DOHH2 (cell line): ENCODE measurements at regions not wholly inside any gene's neighbourhood (a gene's known extent, or its start where the extent isn't known, plus 50 kb on each side); places are given as distances from the start of the nearest gene placed in this dataset.

ENCODE experiments used
- EZH2phosphoT487 ChIP-seq: fragments of 200-600 bp; sonication (generic); IDR thresholded peaks from 2 replicates; pipeline ENCODE4 v1.6.1; 2017; ENCODE audit warnings: borderline replicate concordance, mild to moderate bottlenecking, antibody characterized with exemption, low read length, moderate library complexity, mixed read lengths
- TF ChIP-seq, protein P1 (sequence below): fragments of 200-600 bp; sonication (generic); IDR thresholded peaks from one replicate; pipeline ENCODE4 v1.5.1; 2014; ENCODE audit warnings: antibody characterized with exemption, mild to moderate bottlenecking, low read depth, low read length; ENCODE audit not compliant: poor library complexity, severe bottlenecking

DNA sequence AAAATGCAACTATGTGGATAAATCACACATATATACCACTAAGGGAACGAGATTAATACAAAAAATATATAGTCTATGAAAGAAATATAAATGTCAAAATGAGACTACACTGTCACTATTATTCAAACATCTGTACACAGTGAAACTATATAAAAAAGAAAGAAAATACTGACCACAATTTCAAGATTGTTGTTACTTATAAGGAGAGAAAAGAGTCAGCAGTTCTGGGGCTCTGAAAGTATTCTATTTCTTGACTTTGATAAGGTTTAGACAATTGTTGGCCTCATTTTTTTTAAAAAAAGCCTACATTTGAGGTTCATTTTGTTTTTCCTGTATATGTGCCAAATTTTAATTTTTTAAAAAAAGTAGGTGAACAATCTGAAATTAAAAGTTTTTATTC lies 319.3 kb upstream of the CHRM3 start:
- TF ChIP-seq, protein P1, sequence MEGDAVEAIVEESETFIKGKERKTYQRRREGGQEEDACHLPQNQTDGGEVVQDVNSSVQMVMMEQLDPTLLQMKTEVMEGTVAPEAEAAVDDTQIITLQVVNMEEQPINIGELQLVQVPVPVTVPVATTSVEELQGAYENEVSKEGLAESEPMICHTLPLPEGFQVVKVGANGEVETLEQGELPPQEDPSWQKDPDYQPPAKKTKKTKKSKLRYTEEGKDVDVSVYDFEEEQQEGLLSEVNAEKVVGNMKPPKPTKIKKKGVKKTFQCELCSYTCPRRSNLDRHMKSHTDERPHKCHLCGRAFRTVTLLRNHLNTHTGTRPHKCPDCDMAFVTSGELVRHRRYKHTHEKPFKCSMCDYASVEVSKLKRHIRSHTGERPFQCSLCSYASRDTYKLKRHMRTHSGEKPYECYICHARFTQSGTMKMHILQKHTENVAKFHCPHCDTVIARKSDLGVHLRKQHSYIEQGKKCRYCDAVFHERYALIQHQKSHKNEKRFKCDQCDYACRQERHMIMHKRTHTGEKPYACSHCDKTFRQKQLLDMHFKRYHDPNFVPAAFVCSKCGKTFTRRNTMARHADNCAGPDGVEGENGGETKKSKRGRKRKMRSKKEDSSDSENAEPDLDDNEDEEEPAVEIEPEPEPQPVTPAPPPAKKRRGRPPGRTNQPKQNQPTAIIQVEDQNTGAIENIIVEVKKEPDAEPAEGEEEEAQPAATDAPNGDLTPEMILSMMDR, result no peak
- no peak for TF ChIP-seq EZH2phosphoT487
